ENCODE measurements at regions not wholly inside any gene's neighbourhood (a gene's known extent, or its start where the extent isn't known, plus 50 kb on each side); places are given as distances from the start of the nearest gene placed in this dataset.

DNA sequence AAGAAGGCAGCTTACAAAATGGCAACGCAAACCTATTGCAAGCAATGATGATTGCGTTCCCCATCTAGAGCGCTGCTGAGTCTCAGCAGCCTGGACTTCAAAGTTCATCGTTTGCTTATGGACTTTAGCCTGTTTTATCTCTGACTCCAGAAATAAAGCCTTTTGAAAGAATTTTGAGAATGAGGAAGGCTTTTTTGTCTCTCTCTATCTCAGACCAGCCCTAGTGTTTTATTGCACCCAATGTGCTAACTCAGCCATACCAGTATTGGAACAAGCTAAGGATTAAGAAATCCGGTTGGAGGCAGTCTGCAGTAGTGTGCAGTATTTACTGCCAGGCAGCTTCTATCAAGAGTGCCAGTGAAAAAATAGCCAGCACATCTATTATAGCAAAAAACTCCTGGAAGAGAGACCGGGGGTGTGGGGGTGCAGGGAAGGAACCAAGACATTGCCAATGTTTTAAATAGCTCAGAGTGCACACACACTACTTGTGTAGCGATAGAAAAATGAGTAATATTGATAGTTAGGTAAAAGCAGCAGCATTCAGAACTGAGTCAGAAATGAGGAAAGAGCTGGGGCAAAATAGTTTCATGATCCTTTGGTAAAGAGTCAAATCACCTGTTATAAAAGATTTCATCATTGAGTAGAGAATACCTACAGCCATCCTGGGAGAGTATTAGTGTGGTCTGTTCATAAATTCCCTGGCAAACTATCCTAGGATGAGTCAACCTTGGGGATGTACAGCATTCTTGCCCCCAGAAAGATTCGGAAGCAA is 219.0 kb downstream of the ZNF608 start (continued):
- TF ChIP-seq, protein P1, sequence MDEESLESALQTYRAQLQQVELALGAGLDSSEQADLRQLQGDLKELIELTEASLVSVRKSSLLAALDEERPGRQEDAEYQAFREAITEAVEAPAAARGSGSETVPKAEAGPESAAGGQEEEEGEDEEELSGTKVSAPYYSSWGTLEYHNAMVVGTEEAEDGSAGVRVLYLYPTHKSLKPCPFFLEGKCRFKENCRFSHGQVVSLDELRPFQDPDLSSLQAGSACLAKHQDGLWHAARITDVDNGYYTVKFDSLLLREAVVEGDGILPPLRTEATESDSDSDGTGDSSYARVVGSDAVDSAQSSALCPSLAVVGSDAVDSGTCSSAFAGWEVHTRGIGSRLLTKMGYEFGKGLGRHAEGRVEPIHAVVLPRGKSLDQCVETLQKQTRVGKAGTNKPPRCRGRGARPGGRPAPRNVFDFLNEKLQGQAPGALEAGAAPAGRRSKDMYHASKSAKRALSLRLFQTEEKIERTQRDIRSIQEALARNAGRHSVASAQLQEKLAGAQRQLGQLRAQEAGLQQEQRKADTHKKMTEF (CRISPR knock-in tag; IDR thresholded peaks at IDR 0.05): peak; percentile 67; the same call in 1 of the 2 replicates
- TF ChIP-seq, protein P2, sequence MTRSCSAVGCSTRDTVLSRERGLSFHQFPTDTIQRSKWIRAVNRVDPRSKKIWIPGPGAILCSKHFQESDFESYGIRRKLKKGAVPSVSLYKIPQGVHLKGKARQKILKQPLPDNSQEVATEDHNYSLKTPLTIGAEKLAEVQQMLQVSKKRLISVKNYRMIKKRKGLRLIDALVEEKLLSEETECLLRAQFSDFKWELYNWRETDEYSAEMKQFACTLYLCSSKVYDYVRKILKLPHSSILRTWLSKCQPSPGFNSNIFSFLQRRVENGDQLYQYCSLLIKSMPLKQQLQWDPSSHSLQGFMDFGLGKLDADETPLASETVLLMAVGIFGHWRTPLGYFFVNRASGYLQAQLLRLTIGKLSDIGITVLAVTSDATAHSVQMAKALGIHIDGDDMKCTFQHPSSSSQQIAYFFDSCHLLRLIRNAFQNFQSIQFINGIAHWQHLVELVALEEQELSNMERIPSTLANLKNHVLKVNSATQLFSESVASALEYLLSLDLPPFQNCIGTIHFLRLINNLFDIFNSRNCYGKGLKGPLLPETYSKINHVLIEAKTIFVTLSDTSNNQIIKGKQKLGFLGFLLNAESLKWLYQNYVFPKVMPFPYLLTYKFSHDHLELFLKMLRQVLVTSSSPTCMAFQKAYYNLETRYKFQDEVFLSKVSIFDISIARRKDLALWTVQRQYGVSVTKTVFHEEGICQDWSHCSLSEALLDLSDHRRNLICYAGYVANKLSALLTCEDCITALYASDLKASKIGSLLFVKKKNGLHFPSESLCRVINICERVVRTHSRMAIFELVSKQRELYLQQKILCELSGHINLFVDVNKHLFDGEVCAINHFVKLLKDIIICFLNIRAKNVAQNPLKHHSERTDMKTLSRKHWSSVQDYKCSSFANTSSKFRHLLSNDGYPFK (CRISPR knock-in tag; IDR thresholded peaks at IDR 0.05; ENCODE audit: borderline replicate concordance): no peak
- TF ChIP-seq ZNF530 (CRISPR knock-in tag; IDR thresholded peaks at IDR 0.05; ENCODE audit: low read depth) (no peak), POGZ (CRISPR knock-in tag; IDR thresholded peaks at IDR 0.05) (peak; percentile 69), SALL1 (CRISPR knock-in tag; IDR thresholded peaks at IDR 0.05) (peak; percentile 32; the same call in 1 of the 2 replicates), CEBPG (CRISPR knock-in tag; IDR thresholded peaks at IDR 0.05) (peak; percentile 62), ZNF446 (CRISPR knock-in tag; IDR thresholded peaks at IDR 0.05) (no peak), SOX13 (IDR thresholded peaks at IDR 0.05) (0 out of 2 replicates have a peak, but pooled peaks have one; percentile 11), SOX13 (CRISPR knock-in tag; conservative IDR thresholded peaks at IDR 0.05 in 1 of 2, IDR thresholded peaks at IDR 0.05 in 1 of 2) (peak in 1 of 2 experiments; percentile 74; a peak in 2 of 4 replicates), HOXA3 (CRISPR knock-in tag; IDR thresholded peaks at IDR 0.05) (peak; percentile 42; the same call in 1 of the 2 replicates), GATAD2A (CRISPR knock-in tag; IDR thresholded peaks at IDR 0.05) (peak; percentile 68), FOXA3 (CRISPR knock-in tag; IDR thresholded peaks at IDR 0.05) (peak; percentile 53), HNF4G (IDR thresholded peaks at IDR 0.05; ENCODE audit: borderline replicate concordance, low read depth, low read length) (peak; percentile 66; the same call in 1 of the 2 replicates), HNF4G (CRISPR knock-in tag; IDR thresholded peaks at IDR 0.05; ENCODE audit: borderline replicate concordance, low read depth) (peak; percentile 66; the same call in 1 of the 2 replicates), PHF21A (CRISPR knock-in tag; IDR thresholded peaks at IDR 0.05) (peak; percentile 79), ELF1 (CRISPR knock-in tag; IDR thresholded peaks at IDR 0.05) (peak; percentile 82)
- TF ChIP-seq, protein P3, sequence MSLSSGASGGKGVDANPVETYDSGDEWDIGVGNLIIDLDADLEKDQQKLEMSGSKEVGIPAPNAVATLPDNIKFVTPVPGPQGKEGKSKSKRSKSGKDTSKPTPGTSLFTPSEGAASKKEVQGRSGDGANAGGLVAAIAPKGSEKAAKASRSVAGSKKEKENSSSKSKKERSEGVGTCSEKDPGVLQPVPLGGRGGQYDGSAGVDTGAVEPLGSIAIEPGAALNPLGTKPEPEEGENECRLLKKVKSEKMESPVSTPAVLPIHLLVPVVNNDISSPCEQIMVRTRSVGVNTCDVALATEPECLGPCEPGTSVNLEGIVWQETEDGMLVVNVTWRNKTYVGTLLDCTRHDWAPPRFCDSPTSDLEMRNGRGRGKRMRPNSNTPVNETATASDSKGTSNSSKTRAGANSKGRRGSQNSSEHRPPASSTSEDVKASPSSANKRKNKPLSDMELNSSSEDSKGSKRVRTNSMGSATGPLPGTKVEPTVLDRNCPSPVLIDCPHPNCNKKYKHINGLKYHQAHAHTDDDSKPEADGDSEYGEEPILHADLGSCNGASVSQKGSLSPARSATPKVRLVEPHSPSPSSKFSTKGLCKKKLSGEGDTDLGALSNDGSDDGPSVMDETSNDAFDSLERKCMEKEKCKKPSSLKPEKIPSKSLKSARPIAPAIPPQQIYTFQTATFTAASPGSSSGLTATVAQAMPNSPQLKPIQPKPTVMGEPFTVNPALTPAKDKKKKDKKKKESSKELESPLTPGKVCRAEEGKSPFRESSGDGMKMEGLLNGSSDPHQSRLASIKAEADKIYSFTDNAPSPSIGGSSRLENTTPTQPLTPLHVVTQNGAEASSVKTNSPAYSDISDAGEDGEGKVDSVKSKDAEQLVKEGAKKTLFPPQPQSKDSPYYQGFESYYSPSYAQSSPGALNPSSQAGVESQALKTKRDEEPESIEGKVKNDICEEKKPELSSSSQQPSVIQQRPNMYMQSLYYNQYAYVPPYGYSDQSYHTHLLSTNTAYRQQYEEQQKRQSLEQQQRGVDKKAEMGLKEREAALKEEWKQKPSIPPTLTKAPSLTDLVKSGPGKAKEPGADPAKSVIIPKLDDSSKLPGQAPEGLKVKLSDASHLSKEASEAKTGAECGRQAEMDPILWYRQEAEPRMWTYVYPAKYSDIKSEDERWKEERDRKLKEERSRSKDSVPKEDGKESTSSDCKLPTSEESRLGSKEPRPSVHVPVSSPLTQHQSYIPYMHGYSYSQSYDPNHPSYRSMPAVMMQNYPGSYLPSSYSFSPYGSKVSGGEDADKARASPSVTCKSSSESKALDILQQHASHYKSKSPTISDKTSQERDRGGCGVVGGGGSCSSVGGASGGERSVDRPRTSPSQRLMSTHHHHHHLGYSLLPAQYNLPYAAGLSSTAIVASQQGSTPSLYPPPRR (CRISPR knock-in tag; IDR thresholded peaks at IDR 0.05; ENCODE audit: borderline replicate concordance): peak; percentile 36; the same call in 1 of the 2 replicates
